GM12892 (cell line): ENCODE measurements at regions not wholly inside any gene's neighbourhood (a gene's known extent, or its start where the extent isn't known, plus 50 kb on each side); places are given as distances from the start of the nearest gene placed in this dataset.

Source experiments
- POLR2A ChIP-seq: IDR thresholded peaks from 2 replicates; pipeline ENCODE4 v1.6.1; 2011; ENCODE audit warnings: low read depth, low read length, control low read depth
- POLR2AphosphoS5 ChIP-seq: IDR thresholded peaks from 2 replicates; pipeline ENCODE4 v1.6.1; 2011; ENCODE audit warnings: low read depth, low read length, control low read depth
- TAF1 ChIP-seq: IDR thresholded peaks from 2 replicates; pipeline ENCODE4 v1.6.1; 2011; ENCODE audit warnings: low read depth, mild to moderate bottlenecking, control low read depth, low read length, borderline replicate concordance

- TF ChIP-seq POLR2AphosphoS5 (no peak), TAF1 (no peak), POLR2A (no peak)
Observed at GRCh38 chr13:47478985-47479384, 522.1 kb downstream of the SUCLA2 start.
